Peyer's patch (tissue), 4 donors: ENCODE measurements at regions not wholly inside any gene's neighbourhood (a gene's known extent, or its start where the extent isn't known, plus 50 kb on each side); places are given as distances from the start of the nearest gene placed in this dataset.

Experiments
- CTCF ChIP-seq, 6 experiments: fragments of 450-650 bp in 4 of 6; fragments of 200-600 bp in 2 of 6; sonication (generic) in 1 of 6; IDR thresholded peaks; one replicate each; pipeline ENCODE4 v1.5.1; 2017 to 2019; ENCODE audit warnings: antibody characterized with exemption in 6 of 6, mild to moderate bottlenecking in 3 of 6, moderate library complexity in 1 of 6
- POLR2A ChIP-seq, 2 donors: fragments of 450-650 bp; IDR thresholded peaks; one replicate each; pipeline ENCODE4 v1.5.1; 2017; ENCODE audit warnings: antibody characterized with exemption in 2 of 2, mild to moderate bottlenecking in 2 of 2, moderate library complexity in 2 of 2

GRCh38 chr21:18954441-18954844 is 550.9 kb upstream of the TMPRSS15 start:
- no peak for TF ChIP-seq CTCF (IDR thresholded peaks at IDR 0.05)
- TF ChIP-seq POLR2A (IDR thresholded peaks at IDR 0.05): no peak
